Suppressor macrophage (primary cell): ENCODE measurements at regions not wholly inside any gene's neighbourhood (a gene's known extent, or its start where the extent isn't known, plus 50 kb on each side); places are given as distances from the start of the nearest gene placed in this dataset.
"Not testable (repeated sequence)": the region's sequence is repeated elsewhere in the genome, so short reads cannot be mapped to it uniquely, and the experiment has no call there.

ENCODE experiments used
- DNase-seq, 4 experiments: peaks; one replicate each; pipeline ENCODE4 v3.0.0-alpha.2; 2020 to 2022

DNA sequence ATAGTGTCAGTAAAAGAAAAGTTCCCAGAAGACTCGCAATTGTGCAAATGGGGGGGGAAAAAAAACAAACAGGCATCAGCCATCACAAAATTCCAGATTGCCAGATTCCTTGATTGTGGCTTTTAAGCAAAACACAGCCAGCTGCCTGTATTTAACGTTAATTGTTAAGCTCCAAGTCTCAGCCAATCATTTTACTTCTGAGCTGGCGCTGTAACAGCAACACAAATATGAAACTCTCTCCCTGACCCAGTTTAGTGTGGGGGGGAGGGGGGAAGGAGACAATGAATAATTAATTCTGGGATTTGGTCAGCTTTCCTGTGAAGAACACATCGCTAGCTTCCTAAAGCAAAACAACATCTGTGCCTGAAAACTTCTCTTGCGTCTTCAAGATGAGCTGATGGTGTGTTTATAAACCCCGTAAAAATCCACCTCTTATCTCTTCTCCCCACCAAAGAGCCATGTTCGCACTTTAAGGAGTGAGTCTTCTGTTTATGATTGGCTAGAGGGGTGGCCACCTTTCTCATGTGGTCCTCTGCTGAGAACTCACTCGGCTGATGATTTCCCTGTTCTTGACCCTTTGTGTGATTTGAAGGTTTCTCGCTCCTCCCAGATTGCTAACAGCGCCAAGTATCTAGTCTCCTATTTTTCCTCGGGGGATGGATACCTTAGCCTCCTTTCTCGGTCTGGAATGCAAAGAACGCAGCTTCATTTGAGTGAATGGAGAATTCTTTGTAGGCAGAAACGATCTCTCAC is 160.2 kb upstream of the DAPK1 start:
- no peak for DNase-seq

GRCh38 chr9:87338088-87338989 is 159.3 kb upstream of the DAPK1 start:
- DNase-seq: no peak

DNA sequence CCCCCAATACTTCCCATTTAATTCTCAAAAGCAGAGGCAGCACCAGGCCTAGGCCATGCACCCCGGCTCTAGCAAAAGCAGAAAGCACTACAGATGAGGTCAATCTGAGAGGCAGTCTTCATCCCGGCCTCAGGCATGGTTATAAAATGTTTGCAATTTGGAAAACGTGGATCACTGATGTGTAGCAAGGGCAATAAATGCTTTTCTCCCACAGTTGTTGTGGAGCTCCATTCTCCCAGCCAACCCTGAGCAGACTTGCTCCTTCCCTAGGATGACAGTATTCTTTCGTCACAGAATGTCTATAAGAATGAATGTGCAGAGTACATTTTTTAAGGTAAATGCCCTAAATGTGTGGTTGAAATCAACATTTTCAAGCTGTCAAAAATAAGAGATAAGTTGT is 157.3 kb upstream of the DAPK1 start:
- DNase-seq: no peak

DNA sequence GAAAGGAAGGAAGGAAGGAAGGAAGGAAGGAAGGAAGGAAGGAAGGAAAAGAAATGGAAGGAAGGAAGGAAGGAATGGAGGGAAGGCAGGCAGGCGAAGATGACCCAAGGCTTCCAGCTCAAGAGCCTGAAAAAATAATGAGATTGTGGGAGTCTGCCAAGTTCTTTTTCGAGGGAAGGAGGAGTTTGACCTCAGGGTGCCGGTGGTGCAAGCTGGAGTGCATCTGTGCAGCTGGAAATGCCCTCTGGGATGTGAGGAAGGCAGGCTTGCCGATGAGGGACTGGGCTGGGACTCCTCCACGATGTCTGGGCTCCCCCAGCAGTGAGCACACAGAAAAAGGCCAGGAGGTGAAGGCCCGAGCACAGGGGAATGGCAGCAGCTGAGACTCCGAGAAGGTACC is 154.9 kb upstream of the DAPK1 start:
- DNase-seq: no peak

- no peak for DNase-seq
Observed at GRCh38 chr9:87343816-87344430, 153.7 kb upstream of the DAPK1 start.

GRCh38 chr9:87346061-87346665 is 151.5 kb upstream of the DAPK1 start:
- DNase-seq: no peak

GRCh38 chr9:87350915-87351314 is 146.8 kb upstream of the DAPK1 start:
- no peak for DNase-seq

DNA sequence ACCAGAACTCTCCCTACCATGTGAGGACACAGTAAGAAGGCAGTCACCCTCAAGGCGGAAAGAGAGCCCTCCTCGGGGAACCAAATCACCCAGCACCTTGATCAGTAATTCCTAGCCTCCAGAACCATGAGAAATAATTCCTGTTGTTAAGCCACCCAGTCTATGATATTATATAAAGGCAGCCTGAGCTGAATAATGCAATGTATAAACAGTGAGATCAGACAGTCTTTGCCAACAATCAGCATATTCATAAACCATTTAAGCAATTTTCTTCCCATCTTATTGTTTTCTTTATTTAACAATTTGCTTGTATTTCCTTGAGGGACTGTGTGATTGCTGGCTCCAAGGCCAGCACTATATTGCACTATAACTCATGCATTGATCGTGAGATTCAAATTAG is 144.4 kb upstream of the DAPK1 start:
- DNase-seq: no peak

GRCh38 chr9:87354147-87354546 is 143.5 kb upstream of the DAPK1 start:
- no peak for DNase-seq

DNA sequence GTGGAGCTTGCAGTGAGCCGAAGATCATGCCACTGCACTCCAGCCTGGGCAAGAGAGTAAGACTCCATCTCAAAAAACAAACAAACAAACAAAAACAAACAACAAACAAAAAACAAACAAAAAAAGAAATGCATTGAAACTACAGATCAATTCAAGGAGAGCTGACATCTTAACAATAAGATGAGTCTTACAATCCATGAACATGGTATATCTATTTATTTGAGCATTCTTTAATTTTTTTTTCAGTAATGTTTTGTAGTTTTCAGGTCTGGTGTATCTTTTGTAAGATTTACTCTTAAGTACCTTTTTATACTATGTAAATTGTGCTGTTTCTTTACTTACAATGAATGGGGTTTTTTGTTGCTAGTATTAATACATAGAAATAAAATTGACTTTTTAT is 140.1 kb upstream of the DAPK1 start:
- no peak for DNase-seq

- no peak for DNase-seq
Observed at GRCh38 chr9:87359264-87359663, 138.4 kb upstream of the DAPK1 start.

DNA sequence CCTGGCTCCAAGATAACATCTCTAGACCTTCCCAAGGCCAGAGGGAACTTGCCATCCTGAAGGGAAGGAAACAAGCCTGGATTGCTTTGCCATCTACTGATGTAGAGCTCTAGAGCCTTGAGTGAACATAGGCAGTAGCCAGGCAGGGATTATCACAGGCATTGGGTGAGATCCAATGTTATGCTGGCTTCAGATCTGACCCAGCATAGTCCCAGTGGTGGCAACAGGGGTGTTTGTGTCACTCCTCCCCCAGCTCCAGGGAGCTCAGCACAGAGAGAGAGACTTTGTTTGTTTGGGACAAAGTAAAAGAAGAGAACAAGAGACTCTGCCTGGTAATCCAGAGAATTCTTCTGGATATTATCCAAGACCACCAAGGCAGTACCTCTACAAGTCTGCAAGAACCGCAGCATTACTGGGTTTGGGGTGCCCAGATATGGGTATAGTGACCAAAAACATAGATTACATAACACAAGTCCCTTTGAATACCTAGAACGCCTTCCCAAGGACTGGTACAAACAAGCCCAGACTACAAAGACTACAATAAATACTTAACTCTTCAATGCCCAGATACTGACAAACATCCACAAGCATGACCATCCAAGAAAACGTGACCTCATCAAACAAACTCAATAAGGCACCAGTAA is 137.6 kb upstream of the DAPK1 start:
- no peak for DNase-seq

GRCh38 chr9:87370049-87370685 is 127.5 kb upstream of the DAPK1 start:
- DNase-seq: no peak

DNA sequence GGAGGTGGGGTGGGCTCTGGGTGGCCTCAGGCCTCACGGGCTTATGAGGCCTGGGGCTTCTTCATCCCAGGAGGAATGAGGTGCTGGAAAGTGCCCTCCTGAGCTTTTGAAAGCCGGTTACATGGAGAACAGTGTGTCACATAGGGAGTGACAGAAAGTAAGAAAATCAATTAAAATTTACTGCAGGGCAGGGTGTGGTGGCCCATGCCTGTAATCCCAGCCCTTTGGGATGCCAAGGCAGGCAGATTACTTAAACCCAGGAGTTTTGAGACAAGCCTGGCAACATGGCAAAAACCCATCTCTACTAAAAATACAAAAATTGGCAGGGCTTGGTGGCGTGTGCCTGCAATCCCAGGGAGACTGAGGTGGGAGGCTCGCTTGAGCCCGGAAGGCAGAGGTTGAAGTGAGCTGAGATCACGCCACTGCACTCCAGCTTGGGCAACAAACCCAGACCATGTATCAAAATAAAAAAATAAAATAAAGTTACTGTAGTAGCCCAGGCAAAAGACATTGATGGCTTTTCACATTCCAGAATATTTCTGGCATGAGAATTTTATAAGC is 125.8 kb upstream of the DAPK1 start:
- DNase-seq: no peak

GRCh38 chr9:87372356-87372851 is 125.3 kb upstream of the DAPK1 start:
- no peak for DNase-seq

DNA sequence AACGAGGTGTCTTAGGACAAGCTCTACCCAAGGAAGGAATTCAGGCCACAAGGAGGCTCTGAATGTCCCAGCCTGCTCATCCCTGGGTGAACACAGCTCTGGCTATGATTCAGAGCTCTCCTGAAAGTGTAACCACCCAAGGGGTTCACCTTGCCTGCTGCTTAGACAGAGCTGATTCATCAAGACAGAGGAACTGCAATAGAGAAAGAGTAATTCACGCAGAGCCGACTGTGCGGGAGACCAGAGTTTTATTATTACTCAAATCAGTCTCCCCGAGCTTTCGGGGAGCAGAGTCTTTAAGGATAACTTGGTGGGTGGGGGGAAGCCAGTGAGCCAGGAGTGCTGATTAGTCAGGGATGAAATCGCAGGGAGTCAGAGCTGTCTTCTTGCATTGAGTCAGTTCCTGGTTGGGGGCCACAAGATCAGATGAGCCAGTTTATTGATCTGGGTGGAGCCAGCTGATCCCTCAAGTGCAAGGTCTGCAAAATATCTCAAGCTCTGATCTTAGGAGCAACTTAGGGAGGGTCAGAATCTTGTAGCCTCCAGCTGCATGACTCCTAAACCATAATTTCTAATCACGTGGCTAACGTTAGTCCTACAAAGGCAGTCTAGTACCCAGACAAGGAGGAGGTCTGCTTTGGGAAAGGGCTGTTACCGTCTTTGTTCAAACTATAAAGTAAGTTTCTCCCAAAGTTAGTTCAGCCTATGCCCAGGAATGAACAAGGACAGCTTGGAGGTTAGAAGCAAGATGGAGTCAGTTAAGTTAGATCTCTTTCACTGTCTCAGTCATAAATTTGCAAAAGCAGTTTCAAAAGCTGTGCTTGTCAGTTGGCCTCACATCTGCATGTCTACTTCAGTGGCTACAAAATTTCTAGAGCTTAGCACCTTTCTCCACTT is 123.4 kb upstream of the DAPK1 start:
- not testable (repeated sequence) for DNase-seq

- no peak for DNase-seq
Observed at GRCh38 chr9:87375397-87376073, 122.1 kb upstream of the DAPK1 start.

DNA sequence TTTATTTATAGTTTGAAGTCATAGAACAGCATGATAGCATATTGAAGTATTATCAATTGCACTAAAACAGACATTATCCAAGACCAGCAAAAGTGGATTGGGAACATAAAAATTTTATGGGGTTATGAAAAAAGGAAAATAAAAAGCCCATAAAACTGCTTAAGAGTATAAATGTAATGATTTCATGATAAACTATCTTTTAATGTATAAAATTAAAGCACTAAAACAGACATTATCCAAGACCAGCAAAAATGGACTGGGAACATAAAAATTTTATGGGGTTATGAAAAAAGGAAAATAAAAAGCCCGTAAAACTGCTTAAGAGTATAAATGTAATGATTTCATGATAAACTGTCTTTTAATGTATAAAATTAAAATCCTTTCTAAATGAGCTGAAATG is 119.0 kb upstream of the DAPK1 start:
- DNase-seq: no peak

- no peak for DNase-seq
Observed at GRCh38 chr9:87379300-87379699, 118.4 kb upstream of the DAPK1 start.
